HL-60 (cell line): ENCODE measurements at regions not wholly inside any gene's neighbourhood (a gene's known extent, or its start where the extent isn't known, plus 50 kb on each side); places are given as distances from the start of the nearest gene placed in this dataset.

ENCODE experiments used
- GABPA ChIP-seq: IDR thresholded peaks from 2 replicates; pipeline ENCODE4 v1.6.1; 2012; ENCODE audit warnings: low read depth
- POLR2AphosphoS5 ChIP-seq: IDR thresholded peaks from 2 replicates; pipeline ENCODE4 v1.6.1; 2012; ENCODE audit warnings: low read depth
- SPI1 ChIP-seq: IDR thresholded peaks from 2 replicates; pipeline ENCODE4 v1.6.1; 2012; ENCODE audit warnings: low read depth, mild to moderate bottlenecking, borderline replicate concordance
- TF ChIP-seq, protein P1 (sequence below): IDR thresholded peaks from one replicate; pipeline ENCODE4 v1.5.1; 2011; ENCODE audit warnings: low read length, control low read depth, inconsistent platforms; ENCODE audit not compliant: insufficient read depth
- TF ChIP-seq, protein P2 (sequence below): IDR thresholded peaks from 2 replicates; pipeline ENCODE4 v1.6.1; 2012; ENCODE audit warnings: low read depth; ENCODE audit not compliant: insufficient replicate concordance

- TF ChIP-seq, protein P1, sequence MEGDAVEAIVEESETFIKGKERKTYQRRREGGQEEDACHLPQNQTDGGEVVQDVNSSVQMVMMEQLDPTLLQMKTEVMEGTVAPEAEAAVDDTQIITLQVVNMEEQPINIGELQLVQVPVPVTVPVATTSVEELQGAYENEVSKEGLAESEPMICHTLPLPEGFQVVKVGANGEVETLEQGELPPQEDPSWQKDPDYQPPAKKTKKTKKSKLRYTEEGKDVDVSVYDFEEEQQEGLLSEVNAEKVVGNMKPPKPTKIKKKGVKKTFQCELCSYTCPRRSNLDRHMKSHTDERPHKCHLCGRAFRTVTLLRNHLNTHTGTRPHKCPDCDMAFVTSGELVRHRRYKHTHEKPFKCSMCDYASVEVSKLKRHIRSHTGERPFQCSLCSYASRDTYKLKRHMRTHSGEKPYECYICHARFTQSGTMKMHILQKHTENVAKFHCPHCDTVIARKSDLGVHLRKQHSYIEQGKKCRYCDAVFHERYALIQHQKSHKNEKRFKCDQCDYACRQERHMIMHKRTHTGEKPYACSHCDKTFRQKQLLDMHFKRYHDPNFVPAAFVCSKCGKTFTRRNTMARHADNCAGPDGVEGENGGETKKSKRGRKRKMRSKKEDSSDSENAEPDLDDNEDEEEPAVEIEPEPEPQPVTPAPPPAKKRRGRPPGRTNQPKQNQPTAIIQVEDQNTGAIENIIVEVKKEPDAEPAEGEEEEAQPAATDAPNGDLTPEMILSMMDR = no peak
- TF ChIP-seq POLR2AphosphoS5 = no peak
- TF ChIP-seq SPI1 = no peak
- no peak for TF ChIP-seq GABPA
- TF ChIP-seq, protein P2, sequence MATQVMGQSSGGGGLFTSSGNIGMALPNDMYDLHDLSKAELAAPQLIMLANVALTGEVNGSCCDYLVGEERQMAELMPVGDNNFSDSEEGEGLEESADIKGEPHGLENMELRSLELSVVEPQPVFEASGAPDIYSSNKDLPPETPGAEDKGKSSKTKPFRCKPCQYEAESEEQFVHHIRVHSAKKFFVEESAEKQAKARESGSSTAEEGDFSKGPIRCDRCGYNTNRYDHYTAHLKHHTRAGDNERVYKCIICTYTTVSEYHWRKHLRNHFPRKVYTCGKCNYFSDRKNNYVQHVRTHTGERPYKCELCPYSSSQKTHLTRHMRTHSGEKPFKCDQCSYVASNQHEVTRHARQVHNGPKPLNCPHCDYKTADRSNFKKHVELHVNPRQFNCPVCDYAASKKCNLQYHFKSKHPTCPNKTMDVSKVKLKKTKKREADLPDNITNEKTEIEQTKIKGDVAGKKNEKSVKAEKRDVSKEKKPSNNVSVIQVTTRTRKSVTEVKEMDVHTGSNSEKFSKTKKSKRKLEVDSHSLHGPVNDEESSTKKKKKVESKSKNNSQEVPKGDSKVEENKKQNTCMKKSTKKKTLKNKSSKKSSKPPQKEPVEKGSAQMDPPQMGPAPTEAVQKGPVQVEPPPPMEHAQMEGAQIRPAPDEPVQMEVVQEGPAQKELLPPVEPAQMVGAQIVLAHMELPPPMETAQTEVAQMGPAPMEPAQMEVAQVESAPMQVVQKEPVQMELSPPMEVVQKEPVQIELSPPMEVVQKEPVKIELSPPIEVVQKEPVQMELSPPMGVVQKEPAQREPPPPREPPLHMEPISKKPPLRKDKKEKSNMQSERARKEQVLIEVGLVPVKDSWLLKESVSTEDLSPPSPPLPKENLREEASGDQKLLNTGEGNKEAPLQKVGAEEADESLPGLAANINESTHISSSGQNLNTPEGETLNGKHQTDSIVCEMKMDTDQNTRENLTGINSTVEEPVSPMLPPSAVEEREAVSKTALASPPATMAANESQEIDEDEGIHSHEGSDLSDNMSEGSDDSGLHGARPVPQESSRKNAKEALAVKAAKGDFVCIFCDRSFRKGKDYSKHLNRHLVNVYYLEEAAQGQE = no peak
Observed at GRCh38 chr10:89959433-89960110, 258.2 kb downstream of the KIF20B start.
